IMR-90 (cell line): ENCODE measurements at regions not wholly inside any gene's neighbourhood (a gene's known extent, or its start where the extent isn't known, plus 50 kb on each side); places are given as distances from the start of the nearest gene placed in this dataset.

ENCODE experiments used
- ATAC-seq: fragments of 200-7000 bp; cut with Tn5 transposase; 2 replicates; pipeline ENCODE4 v1.9.1; 2020; ENCODE audit warnings: low read depth, mild to moderate bottlenecking, moderate library complexity
- BruUV-seq: library from RNA; stranded (reverse); fragments of 400-500 nt; replicated peaks from 2 replicates; lab custom pipeline; 2021; lab: Mats Ljungman, UMichigan
- CTCF ChIA-PET: fragments of 300-600 bp; formaldehyde crosslinking; extraction: SDS; loops from one replicate; lab custom pipeline; 2021; ENCODE audit warnings: antibody characterized with exemption; lab: Yijun Ruan, JAX
- POLR2A ChIA-PET: fragments of 300-600 bp; sonication (Branson Sonifier 250); formaldehyde crosslinking; loops from one replicate; lab custom pipeline; 2022; ENCODE audit warnings: antibody characterized with exemption; ENCODE audit not compliant: unreplicated experiment; lab: Charles Lee
- DNase-seq: peaks from one replicate; pipeline ENCODE4 v3.0.0; 2013
- H2AFZ ChIP-seq: replicated peaks from 2 replicates; pipeline ENCODE3; 2013; ENCODE audit warnings: low read length, mild to moderate bottlenecking; ENCODE audit not compliant: poor library complexity
- H2AK5ac ChIP-seq: 2 replicates; pipeline ENCODE4 v1.6.1; 2013; ENCODE audit warnings: low read depth, low read length, inconsistent platforms
- H2AK9ac ChIP-seq: replicated peaks from 2 replicates; pipeline ENCODE3; 2013; ENCODE audit warnings: mild to moderate bottlenecking, low read depth, low read length, moderate library complexity; ENCODE audit not compliant: poor library complexity
- H2BK120ac ChIP-seq: 2 replicates; pipeline ENCODE4 v1.6.1; 2013; ENCODE audit warnings: low read depth, low read length, inconsistent platforms
- H2BK15ac ChIP-seq: 3 replicates; pipeline ENCODE4 v1.6.1; 2013; ENCODE audit warnings: low read depth, low read length, inconsistent platforms
- H2BK20ac ChIP-seq: 2 replicates; pipeline ENCODE4 v1.6.1; 2013; ENCODE audit warnings: low read depth, mild to moderate bottlenecking, inconsistent platforms, low read length, moderate library complexity
- H2BK5ac ChIP-seq: 2 replicates; pipeline ENCODE4 v1.6.1; 2013; ENCODE audit warnings: mild to moderate bottlenecking, low read depth, low read length, inconsistent platforms; ENCODE audit not compliant: poor library complexity, severe bottlenecking
- H3K14ac ChIP-seq: replicated peaks from 2 replicates; pipeline ENCODE4 v1.6.1; 2013; ENCODE audit warnings: low read depth, low read length, inconsistent platforms
- H3K18ac ChIP-seq: 2 replicates; pipeline ENCODE4 v1.6.1; 2013; ENCODE audit warnings: low read depth, low read length, control low read depth
- H3K23ac ChIP-seq: 2 replicates; pipeline ENCODE4 v1.6.1; 2013; ENCODE audit warnings: low read depth, low read length, inconsistent platforms
- H3K27ac ChIP-seq: 2 replicates; pipeline ENCODE4 v1.5.1; 2013; ENCODE audit warnings: mild to moderate bottlenecking, control low read depth, low read length; ENCODE audit not compliant: insufficient read depth
- H3K27me3 ChIP-seq: 2 replicates; pipeline ENCODE4 v1.6.1; 2013; ENCODE audit warnings: low read length; ENCODE audit not compliant: control insufficient read depth, insufficient read depth
- H3K36me3 ChIP-seq: 2 replicates; pipeline ENCODE4 v1.6.1; 2013; ENCODE audit warnings: low read length, mixed read lengths; ENCODE audit not compliant: control insufficient read depth, insufficient read depth
- H3K4ac ChIP-seq: 2 replicates; pipeline ENCODE4 v1.6.1; 2013; ENCODE audit warnings: low read depth, low read length, inconsistent platforms
- H3K4me1 ChIP-seq: 2 replicates; pipeline ENCODE4 v1.6.1; 2013; ENCODE audit warnings: low read length, mixed read lengths; ENCODE audit not compliant: control insufficient read depth, insufficient read depth
- H3K4me2 ChIP-seq: 2 replicates; pipeline ENCODE4 v1.6.1; 2013; ENCODE audit warnings: low read depth, mild to moderate bottlenecking, control low read depth, low read length, moderate library complexity
- H3K4me3 ChIP-seq: 2 replicates; pipeline ENCODE4 v1.5.1; 2013; ENCODE audit warnings: low read depth, mild to moderate bottlenecking, control low read depth, low read length, moderate library complexity; ENCODE audit not compliant: insufficient read depth
- H3K56ac ChIP-seq: 2 replicates; pipeline ENCODE4 v1.6.1; 2013; ENCODE audit warnings: low read length, inconsistent platforms; ENCODE audit not compliant: insufficient read depth; ENCODE audit errors: extremely low read depth
- H3K79me1 ChIP-seq, 2 experiments: 2 replicates each; pipeline ENCODE4 v1.6.1; 2013; ENCODE audit warnings: low read length in 2 of 2, inconsistent platforms in 1 of 2, low read depth in 1 of 2
- H3K9ac ChIP-seq: 2 replicates; pipeline ENCODE4 v1.6.1; 2013; ENCODE audit warnings: low read depth, low read length, control low read depth
- H3K9me1 ChIP-seq: 2 replicates; pipeline ENCODE4 v1.6.1; 2013; ENCODE audit warnings: low read length, inconsistent platforms; ENCODE audit not compliant: insufficient read depth
- H3K9me3 ChIP-seq: 2 replicates; pipeline ENCODE4 v1.6.1; 2013; ENCODE audit warnings: low read length; ENCODE audit not compliant: control insufficient read depth, insufficient read depth
- H4K20me1 ChIP-seq: 2 replicates; pipeline ENCODE4 v1.6.1; 2013; ENCODE audit warnings: low read length, inconsistent platforms; ENCODE audit not compliant: insufficient read depth
- H4K5ac ChIP-seq: 2 replicates; pipeline ENCODE4 v1.6.1; 2013; ENCODE audit warnings: mild to moderate bottlenecking, low read depth, low read length, control low read depth
- H4K8ac ChIP-seq, 2 experiments: 2 replicates each; pipeline ENCODE4 v1.6.1; 2013; ENCODE audit warnings: low read depth in 2 of 2, low read length in 2 of 2, control low read depth in 1 of 2, inconsistent platforms in 1 of 2
- H4K91ac ChIP-seq: 2 replicates; pipeline ENCODE4 v1.6.1; 2013; ENCODE audit warnings: low read depth, low read length, inconsistent platforms; ENCODE audit not compliant: insufficient read depth
- CEBPB ChIP-seq: IDR thresholded peaks from 2 replicates; pipeline ENCODE4 v1.6.1; 2012; ENCODE audit warnings: low read depth, low read length, improper control_type of control experiment
- CHD1 ChIP-seq: IDR thresholded peaks from 2 replicates; pipeline ENCODE4 v1.6.1; 2012; ENCODE audit warnings: low read depth, low read length, improper control_type of control experiment
- ELK1 ChIP-seq: fragments of 150-350 bp; IDR thresholded peaks from 2 replicates; pipeline ENCODE4 v1.6.1; 2016; ENCODE audit warnings: low read depth, mild to moderate bottlenecking, low read length, moderate library complexity, borderline replicate concordance
- FOS ChIP-seq: fragments of 150-350 bp; IDR thresholded peaks from 2 replicates; pipeline ENCODE4 v1.6.1; 2016; ENCODE audit warnings: low read depth, low read length
- MAFK ChIP-seq: IDR thresholded peaks from 2 replicates; pipeline ENCODE4 v1.6.1; 2012; ENCODE audit warnings: low read depth, low read length, improper control_type of control experiment
- MAZ ChIP-seq: IDR thresholded peaks from 2 replicates; pipeline ENCODE4 v1.6.1; 2012; ENCODE audit warnings: low read depth, mild to moderate bottlenecking, low read length, improper control_type of control experiment, moderate library complexity, borderline replicate concordance
- MXI1 ChIP-seq: IDR thresholded peaks from 2 replicates; pipeline ENCODE4 v1.6.1; 2012; ENCODE audit warnings: low read depth, mild to moderate bottlenecking, low read length, moderate library complexity, borderline replicate concordance
- NFE2L2 ChIP-seq: fragments of 150-350 bp; IDR thresholded peaks from 2 replicates; pipeline ENCODE4 v1.6.1; 2016; ENCODE audit warnings: low read depth, mild to moderate bottlenecking, low read length
- RCOR1 ChIP-seq: IDR thresholded peaks from 2 replicates; pipeline ENCODE4 v1.6.1; 2012; ENCODE audit warnings: mild to moderate bottlenecking, low read length, improper control_type of control experiment; ENCODE audit not compliant: insufficient replicate concordance
- SMC3 ChIP-seq: fragments of 150-350 bp; IDR thresholded peaks from 2 replicates; pipeline ENCODE4 v1.6.1; 2016; ENCODE audit warnings: low read depth, mild to moderate bottlenecking, antibody characterized with exemption, low read length, moderate library complexity
- USF2 ChIP-seq: fragments of 150-350 bp; IDR thresholded peaks from 2 replicates; pipeline ENCODE4 v1.6.1; 2017; ENCODE audit warnings: mild to moderate bottlenecking, antibody characterized with exemption, low read length, low read depth
- WGBS, 2 experiments: methylation state at CpG; one replicate each; pipeline versions ENCODE4 v1.1.5 to v1.1.7; 2013; ENCODE audit warnings: missing lambda C conversion rate in 2 of 2; ENCODE audit not compliant: insufficient read length in 1 of 2; ENCODE audit errors: extremely low coverage in 2 of 2; 5-methylcytosine and 5-hydroxymethylcytosine counted together
- dilution Hi-C: fragments of 300-500 bp; cut with HindIII; formaldehyde crosslinking; loops from one replicate; pipeline ENCODE4 v1.14.3; 2018; ENCODE audit warnings: low sequenced_read_pairs; ENCODE audit not compliant: unreplicated experiment
- in situ Hi-C: fragments of 300-500 bp; cut with MboI; formaldehyde crosslinking; loops from 3 replicates; pipeline ENCODE4 v1.14.3; 2019; ENCODE audit warnings: low sequenced_read_pairs, inconsistent platforms, mixed read lengths
- intact Hi-C: fragments of 100-400 bp; cut with micrococcal nuclease; formaldehyde crosslinking; loops from 2 replicates; pipeline ENCODE4 v1.10.0; 2022
- TF ChIP-seq, protein P1 (sequence below): conservative IDR thresholded peaks from 2 replicates; pipeline ENCODE4 v1.5.1; 2012; ENCODE audit warnings: mild to moderate bottlenecking, low read depth, low read length, improper control_type of control experiment

DNA sequence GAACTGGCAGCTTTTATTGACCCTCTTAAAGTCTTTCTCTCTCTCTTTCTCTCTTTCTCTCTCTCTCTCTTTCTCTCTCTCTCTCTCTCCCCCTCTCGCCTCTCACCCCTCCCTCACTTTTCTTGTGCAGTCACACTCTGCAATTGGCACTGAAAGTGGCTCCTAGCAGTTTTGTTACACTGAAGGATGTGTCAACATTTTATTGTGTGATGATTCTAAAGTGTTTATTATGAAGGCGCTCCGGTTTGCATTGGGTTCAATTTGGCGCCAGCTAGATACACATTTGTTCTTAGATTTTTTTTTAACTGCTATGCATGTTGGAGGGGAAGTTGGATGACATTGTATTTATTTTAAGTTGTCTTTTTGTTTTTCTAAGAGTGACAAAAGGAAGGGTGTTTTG is 64.0 kb upstream of the CHRM3 start:
- ATAC-seq (no peak), DNase-seq (no peak)
- no peak overlapping the region for H4K8ac ChIP-seq
- no peak overlapping the region for H2AFZ ChIP-seq
- H3K56ac ChIP-seq: no peak overlapping the region
- H2AK5ac ChIP-seq: no peak overlapping the region
- no peak overlapping the region for H2BK5ac ChIP-seq
- H3K4me1 ChIP-seq: no peaks in the 10 kb centered on the region
- intact Hi-C loops: no loop called here
- H4K5ac ChIP-seq: no peak overlapping the region
- POLR2A ChIA-PET: no interaction called here
- no peak overlapping the region for H3K4ac ChIP-seq
- H2BK120ac ChIP-seq: no peak overlapping the region
- no peaks in the 10 kb centered on the region for H3K36me3 ChIP-seq
- no peak overlapping the region for H3K9ac ChIP-seq
- no peak overlapping the region for H3K27ac ChIP-seq
- H3K14ac ChIP-seq: no peak overlapping the region
- no peak overlapping the region for H3K23ac ChIP-seq
- 60% methylated on average over 1 of the region's 4 CpGs; no CpG with 5 or more reads in 1 of the 2 experiments for WGBS, 2 experiments
- H3K4me3 ChIP-seq: no peak overlapping the region
- H3K9me1 ChIP-seq: no peaks in the 10 kb centered on the region
- H3K4me2 ChIP-seq: no peak overlapping the region
- CTCF ChIA-PET: no interaction called here
- in situ Hi-C loops: no loop called here
- no TSS peak for BruUV-seq
- no peaks in the 10 kb centered on the region for H3K9me3 ChIP-seq
- dilution Hi-C loops: no loop called here
- no peak overlapping the region for H4K91ac ChIP-seq
- H3K27me3 ChIP-seq: no peaks in the 10 kb centered on the region
- no peak overlapping the region for H2BK20ac ChIP-seq
- H4K20me1 ChIP-seq: no peaks in the 10 kb centered on the region
- no peak overlapping the region for H2BK15ac ChIP-seq
- H3K79me1 ChIP-seq: no peaks in the 10 kb centered on the region
- no peak overlapping the region for H2AK9ac ChIP-seq
- H3K18ac ChIP-seq: no peak overlapping the region
- TF ChIP-seq CEBPB: no peak
- TF ChIP-seq USF2: no peak
- TF ChIP-seq MAFK: no peak
- TF ChIP-seq NFE2L2: no peak
- no peak for TF ChIP-seq SMC3
- no peak for TF ChIP-seq CHD1
- no peak for TF ChIP-seq RCOR1
- TF ChIP-seq, protein P1, sequence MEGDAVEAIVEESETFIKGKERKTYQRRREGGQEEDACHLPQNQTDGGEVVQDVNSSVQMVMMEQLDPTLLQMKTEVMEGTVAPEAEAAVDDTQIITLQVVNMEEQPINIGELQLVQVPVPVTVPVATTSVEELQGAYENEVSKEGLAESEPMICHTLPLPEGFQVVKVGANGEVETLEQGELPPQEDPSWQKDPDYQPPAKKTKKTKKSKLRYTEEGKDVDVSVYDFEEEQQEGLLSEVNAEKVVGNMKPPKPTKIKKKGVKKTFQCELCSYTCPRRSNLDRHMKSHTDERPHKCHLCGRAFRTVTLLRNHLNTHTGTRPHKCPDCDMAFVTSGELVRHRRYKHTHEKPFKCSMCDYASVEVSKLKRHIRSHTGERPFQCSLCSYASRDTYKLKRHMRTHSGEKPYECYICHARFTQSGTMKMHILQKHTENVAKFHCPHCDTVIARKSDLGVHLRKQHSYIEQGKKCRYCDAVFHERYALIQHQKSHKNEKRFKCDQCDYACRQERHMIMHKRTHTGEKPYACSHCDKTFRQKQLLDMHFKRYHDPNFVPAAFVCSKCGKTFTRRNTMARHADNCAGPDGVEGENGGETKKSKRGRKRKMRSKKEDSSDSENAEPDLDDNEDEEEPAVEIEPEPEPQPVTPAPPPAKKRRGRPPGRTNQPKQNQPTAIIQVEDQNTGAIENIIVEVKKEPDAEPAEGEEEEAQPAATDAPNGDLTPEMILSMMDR: no peak
- TF ChIP-seq MXI1: no peak
- TF ChIP-seq MAZ: no peak
- TF ChIP-seq FOS: no peak
- no peak for TF ChIP-seq ELK1
